Hepatocyte (in vitro differentiated cells): ENCODE measurements at regions not wholly inside any gene's neighbourhood (a gene's known extent, or its start where the extent isn't known, plus 50 kb on each side); places are given as distances from the start of the nearest gene placed in this dataset.

ENCODE experiments used
- EZH2phosphoT487 ChIP-seq: fragments of 200-600 bp; sonication (generic); IDR thresholded peaks from one replicate; pipeline ENCODE4 v1.6.1; 2018; ENCODE audit warnings: antibody characterized with exemption, mild to moderate bottlenecking, low read depth, moderate library complexity; ENCODE audit not compliant: unreplicated experiment, severe bottlenecking
- TF ChIP-seq, protein P1 (sequence below): fragments of 200-600 bp; sonication (generic); IDR thresholded peaks from 2 replicates; pipeline ENCODE4 v1.5.1; 2016; ENCODE audit warnings: antibody characterized with exemption, mild to moderate bottlenecking; ENCODE audit not compliant: poor library complexity

DNA sequence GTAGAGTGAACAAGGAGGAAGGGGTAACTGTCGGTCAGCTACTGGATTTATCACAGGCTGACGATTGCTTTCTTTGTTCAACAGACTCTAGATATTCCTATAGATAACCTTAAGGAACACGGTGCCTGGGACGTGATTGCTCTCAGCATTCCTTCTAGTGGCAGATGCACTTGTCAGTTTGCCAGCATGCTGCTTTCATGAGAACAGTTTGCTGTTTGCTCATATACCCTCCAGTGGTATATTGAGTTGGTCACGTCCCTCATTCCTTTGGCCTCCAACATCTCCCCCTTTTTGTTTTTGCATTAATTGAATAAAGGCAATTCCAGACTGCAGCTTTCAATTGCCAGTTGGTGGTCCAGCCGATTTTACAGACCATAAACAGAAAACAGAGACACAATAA, 76.8 kb upstream of the BTN3A2 start:
- TF ChIP-seq, protein P1, sequence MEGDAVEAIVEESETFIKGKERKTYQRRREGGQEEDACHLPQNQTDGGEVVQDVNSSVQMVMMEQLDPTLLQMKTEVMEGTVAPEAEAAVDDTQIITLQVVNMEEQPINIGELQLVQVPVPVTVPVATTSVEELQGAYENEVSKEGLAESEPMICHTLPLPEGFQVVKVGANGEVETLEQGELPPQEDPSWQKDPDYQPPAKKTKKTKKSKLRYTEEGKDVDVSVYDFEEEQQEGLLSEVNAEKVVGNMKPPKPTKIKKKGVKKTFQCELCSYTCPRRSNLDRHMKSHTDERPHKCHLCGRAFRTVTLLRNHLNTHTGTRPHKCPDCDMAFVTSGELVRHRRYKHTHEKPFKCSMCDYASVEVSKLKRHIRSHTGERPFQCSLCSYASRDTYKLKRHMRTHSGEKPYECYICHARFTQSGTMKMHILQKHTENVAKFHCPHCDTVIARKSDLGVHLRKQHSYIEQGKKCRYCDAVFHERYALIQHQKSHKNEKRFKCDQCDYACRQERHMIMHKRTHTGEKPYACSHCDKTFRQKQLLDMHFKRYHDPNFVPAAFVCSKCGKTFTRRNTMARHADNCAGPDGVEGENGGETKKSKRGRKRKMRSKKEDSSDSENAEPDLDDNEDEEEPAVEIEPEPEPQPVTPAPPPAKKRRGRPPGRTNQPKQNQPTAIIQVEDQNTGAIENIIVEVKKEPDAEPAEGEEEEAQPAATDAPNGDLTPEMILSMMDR, result no peak
- TF ChIP-seq EZH2phosphoT487, result no peak
